ENCODE measurements at regions not wholly inside any gene's neighbourhood (a gene's known extent, or its start where the extent isn't known, plus 50 kb on each side); places are given as distances from the start of the nearest gene placed in this dataset.

DNA sequence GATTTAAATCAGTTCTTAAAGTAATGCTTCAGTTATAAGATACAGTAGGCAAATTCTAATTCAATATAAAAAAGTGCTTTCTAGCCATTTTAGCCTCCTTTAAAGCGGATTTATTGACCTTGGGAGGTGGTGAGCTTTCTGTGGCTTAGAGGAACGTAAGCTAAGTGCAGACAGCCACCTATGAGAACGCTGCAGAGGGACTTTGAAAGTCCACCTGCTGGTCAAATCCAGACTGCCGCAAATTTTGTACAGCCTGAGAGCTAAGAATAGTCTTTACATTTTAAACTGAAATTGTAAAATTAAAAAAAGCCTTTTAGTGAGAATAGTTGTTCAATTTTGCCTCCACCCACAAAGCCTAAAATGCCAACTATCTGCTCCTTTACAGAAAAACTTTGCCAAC lies 67.0 kb upstream of the SSX2IP start:
- Mint-ChIP-seq H3K27ac (no peak overlapping the region), H3K27me3 (ENCODE audit: insufficient read depth) (peaks cover 72% of the 10 kb centered on the region), H3K4me3 (no peak overlapping the region), H3K9me3 (no peaks in the 10 kb centered on the region), H3K36me3 (ENCODE audit: low read depth) (no peaks in the 10 kb centered on the region), H3K4me1 (peaks cover 12% of the 10 kb centered on the region)
- no peaks in the 10 kb centered on the region for H3K9me3 ChIP-seq (ENCODE audit: control insufficient read depth, low read length)
- no peaks in the 10 kb centered on the region for H3K36me3 ChIP-seq (ENCODE audit: control insufficient read depth, insufficient read depth, low read length)
- DNase-seq, result no peak
- 89% methylated on average over 4 of the region's 4 CpGs; no CpG with 5 or more reads in 1 of the 2 experiments for WGBS, 2 experiments (ENCODE audit: insufficient coverage in 1 of 2, insufficient read length in 1 of 2)
- no peak overlapping the region for H3K9ac ChIP-seq (ENCODE audit: extremely low read depth, low read length, poor library complexity, severe bottlenecking)
- TF ChIP-seq, protein P1, sequence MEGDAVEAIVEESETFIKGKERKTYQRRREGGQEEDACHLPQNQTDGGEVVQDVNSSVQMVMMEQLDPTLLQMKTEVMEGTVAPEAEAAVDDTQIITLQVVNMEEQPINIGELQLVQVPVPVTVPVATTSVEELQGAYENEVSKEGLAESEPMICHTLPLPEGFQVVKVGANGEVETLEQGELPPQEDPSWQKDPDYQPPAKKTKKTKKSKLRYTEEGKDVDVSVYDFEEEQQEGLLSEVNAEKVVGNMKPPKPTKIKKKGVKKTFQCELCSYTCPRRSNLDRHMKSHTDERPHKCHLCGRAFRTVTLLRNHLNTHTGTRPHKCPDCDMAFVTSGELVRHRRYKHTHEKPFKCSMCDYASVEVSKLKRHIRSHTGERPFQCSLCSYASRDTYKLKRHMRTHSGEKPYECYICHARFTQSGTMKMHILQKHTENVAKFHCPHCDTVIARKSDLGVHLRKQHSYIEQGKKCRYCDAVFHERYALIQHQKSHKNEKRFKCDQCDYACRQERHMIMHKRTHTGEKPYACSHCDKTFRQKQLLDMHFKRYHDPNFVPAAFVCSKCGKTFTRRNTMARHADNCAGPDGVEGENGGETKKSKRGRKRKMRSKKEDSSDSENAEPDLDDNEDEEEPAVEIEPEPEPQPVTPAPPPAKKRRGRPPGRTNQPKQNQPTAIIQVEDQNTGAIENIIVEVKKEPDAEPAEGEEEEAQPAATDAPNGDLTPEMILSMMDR (conservative IDR thresholded peaks at IDR 0.05), result peak; percentile 64
- no peak overlapping the region for H3K4me3 ChIP-seq (ENCODE audit: low read length)
- no peak overlapping the region for H3K27ac ChIP-seq (ENCODE audit: low read depth, low read length)
- peaks cover 39% of the 10 kb centered on the region for H3K27me3 ChIP-seq (ENCODE audit: control insufficient read depth, insufficient read depth, low read length, poor library complexity, severe bottlenecking)
- no peaks in the 10 kb centered on the region for H3K4me1 ChIP-seq (ENCODE audit: control insufficient read depth, insufficient read depth, low read length)

DNA sequence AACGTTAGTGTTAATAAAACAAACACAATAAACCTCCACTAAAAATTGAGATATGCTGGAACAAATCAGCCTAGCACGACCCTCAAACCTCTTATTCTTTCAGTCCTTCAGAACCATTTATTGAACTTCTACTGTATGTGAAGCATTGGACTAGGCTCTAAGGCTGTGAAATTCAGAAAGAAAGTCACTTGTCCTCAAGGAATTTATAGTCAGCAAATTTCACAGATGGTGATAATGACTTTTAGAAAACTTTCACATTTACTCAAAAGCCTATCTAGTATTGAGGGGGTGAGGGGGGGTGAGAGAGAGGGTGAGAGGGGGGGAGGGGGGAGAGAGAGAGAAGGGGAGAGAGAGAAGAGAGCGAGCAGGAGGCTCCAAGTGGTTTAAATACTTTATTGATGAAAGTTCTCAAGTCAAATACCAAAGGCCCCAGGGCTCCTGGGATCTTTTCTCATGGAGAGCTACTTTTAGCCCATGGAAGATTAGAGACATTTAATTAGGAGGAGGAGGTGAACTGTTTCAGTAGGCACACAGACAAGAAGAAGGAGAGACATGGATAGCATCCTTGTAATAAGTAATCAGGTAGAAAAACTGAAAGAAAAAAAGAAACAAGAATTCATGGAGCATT lies 66.3 kb upstream of the SSX2IP start:
- no peaks in the 10 kb centered on the region for H3K36me3 ChIP-seq (ENCODE audit: control insufficient read depth, insufficient read depth, low read length)
- no peaks in the 10 kb centered on the region for H3K9me3 ChIP-seq (ENCODE audit: control insufficient read depth, low read length)
- no peak overlapping the region for H3K4me3 ChIP-seq (ENCODE audit: low read length)
- no peaks in the 10 kb centered on the region for H3K4me1 ChIP-seq (ENCODE audit: control insufficient read depth, insufficient read depth, low read length)
- Mint-ChIP-seq H3K27me3 (ENCODE audit: insufficient read depth) (peaks cover 68% of the 10 kb centered on the region), H3K4me1 (peaks cover 12% of the 10 kb centered on the region), H3K36me3 (ENCODE audit: low read depth) (no peaks in the 10 kb centered on the region), H3K9me3 (no peaks in the 10 kb centered on the region), H3K4me3 (no peak overlapping the region), H3K27ac (no peak overlapping the region)
- WGBS, 2 experiments (ENCODE audit: insufficient coverage in 1 of 2, insufficient read length in 1 of 2), result 76 to 90% methylated on average over 2 to 3 of the region's 3 CpGs
- TF ChIP-seq, protein P1 (conservative IDR thresholded peaks at IDR 0.05), result no peak
- no peak for DNase-seq
- H3K27ac ChIP-seq (ENCODE audit: low read depth, low read length), result no peak overlapping the region
- H3K9ac ChIP-seq (ENCODE audit: extremely low read depth, low read length, poor library complexity, severe bottlenecking), result no peak overlapping the region
- H3K27me3 ChIP-seq (ENCODE audit: control insufficient read depth, insufficient read depth, low read length, poor library complexity, severe bottlenecking), result peaks cover 31% of the 10 kb centered on the region

DNA sequence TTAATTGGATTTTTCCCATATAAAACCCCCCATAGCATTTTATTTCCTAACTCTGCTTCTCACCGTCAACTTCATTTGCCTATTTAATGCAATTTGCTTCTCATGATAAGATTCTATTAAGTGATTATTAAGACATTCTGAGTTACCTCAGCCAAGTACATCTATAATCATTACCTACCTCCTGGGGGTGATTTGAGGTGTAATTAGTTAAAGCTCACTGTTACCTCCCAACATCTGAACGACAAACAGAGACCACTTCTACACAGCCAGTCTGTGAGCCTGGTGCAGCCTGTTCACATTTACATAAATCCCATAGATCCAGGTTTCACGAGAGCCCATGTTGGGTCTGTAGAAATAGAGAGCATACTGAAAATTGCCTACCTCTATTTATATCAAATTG lies 65.7 kb upstream of the SSX2IP start:
- Histone ChIP-seq H3K36me3 (ENCODE audit: control insufficient read depth, insufficient read depth, low read length) (no peaks in the 10 kb centered on the region), H3K4me1 (ENCODE audit: control insufficient read depth, insufficient read depth, low read length) (no peaks in the 10 kb centered on the region), H3K9me3 (ENCODE audit: control insufficient read depth, low read length) (no peaks in the 10 kb centered on the region), H3K27me3 (ENCODE audit: control insufficient read depth, insufficient read depth, low read length, poor library complexity, severe bottlenecking) (peaks cover 30% of the 10 kb centered on the region), H3K4me3 (ENCODE audit: low read length) (no peak overlapping the region), H3K27ac (ENCODE audit: low read depth, low read length) (no peak overlapping the region), H3K9ac (ENCODE audit: extremely low read depth, low read length, poor library complexity, severe bottlenecking) (no peak overlapping the region)
- peaks cover 12% of the 10 kb centered on the region for H3K4me1 Mint-ChIP-seq
- peaks cover 68% of the 10 kb centered on the region for H3K27me3 Mint-ChIP-seq (ENCODE audit: insufficient read depth)
- no peak for DNase-seq
- TF ChIP-seq, protein P1 (conservative IDR thresholded peaks at IDR 0.05), result no peak
- no peak overlapping the region for H3K27ac Mint-ChIP-seq
- WGBS, 2 experiments (ENCODE audit: insufficient coverage in 1 of 2, insufficient read length in 1 of 2), result 77% methylated on average over 2 of the region's 3 CpGs; no CpG with 5 or more reads in 1 of the 2 experiments
- H3K9me3 Mint-ChIP-seq, result no peaks in the 10 kb centered on the region
- no peaks in the 10 kb centered on the region for H3K36me3 Mint-ChIP-seq (ENCODE audit: low read depth)
- no peak overlapping the region for H3K4me3 Mint-ChIP-seq
